ENCODE measurements at regions not wholly inside any gene's neighbourhood (a gene's known extent, or its start where the extent isn't known, plus 50 kb on each side); places are given as distances from the start of the nearest gene placed in this dataset.

- H3K4me1 ChIP-seq, result no peaks in the 10 kb centered on the region
- intact Hi-C loops (cut with DNase I), result no loop called here
- no peak for TF ChIP-seq POLR2A (IDR thresholded peaks at IDR 0.05)
- no peak for TF ChIP-seq POLR2AphosphoS5 (IDR thresholded peaks at IDR 0.05; ENCODE audit: insufficient read depth in 1 of 2, low read depth in 1 of 2)
- TF ChIP-seq, protein P1, sequence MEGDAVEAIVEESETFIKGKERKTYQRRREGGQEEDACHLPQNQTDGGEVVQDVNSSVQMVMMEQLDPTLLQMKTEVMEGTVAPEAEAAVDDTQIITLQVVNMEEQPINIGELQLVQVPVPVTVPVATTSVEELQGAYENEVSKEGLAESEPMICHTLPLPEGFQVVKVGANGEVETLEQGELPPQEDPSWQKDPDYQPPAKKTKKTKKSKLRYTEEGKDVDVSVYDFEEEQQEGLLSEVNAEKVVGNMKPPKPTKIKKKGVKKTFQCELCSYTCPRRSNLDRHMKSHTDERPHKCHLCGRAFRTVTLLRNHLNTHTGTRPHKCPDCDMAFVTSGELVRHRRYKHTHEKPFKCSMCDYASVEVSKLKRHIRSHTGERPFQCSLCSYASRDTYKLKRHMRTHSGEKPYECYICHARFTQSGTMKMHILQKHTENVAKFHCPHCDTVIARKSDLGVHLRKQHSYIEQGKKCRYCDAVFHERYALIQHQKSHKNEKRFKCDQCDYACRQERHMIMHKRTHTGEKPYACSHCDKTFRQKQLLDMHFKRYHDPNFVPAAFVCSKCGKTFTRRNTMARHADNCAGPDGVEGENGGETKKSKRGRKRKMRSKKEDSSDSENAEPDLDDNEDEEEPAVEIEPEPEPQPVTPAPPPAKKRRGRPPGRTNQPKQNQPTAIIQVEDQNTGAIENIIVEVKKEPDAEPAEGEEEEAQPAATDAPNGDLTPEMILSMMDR (IDR thresholded peaks at IDR 0.05), result no peak
- H3K9me3 ChIP-seq, result no peaks in the 10 kb centered on the region
- H3K27me3 ChIP-seq, result no peaks in the 10 kb centered on the region
- no peaks in the 10 kb centered on the region for H3K36me3 ChIP-seq
- no peak overlapping the region for H3K4me3 ChIP-seq
- DNase-seq (ENCODE audit: extremely low spot score in 2 of 2), result no peak
- no peak overlapping the region for H3K27ac ChIP-seq
Measured at GRCh38 chrX:124518885-124519284, 172.5 kb downstream of the SH2D1A start.

DNA sequence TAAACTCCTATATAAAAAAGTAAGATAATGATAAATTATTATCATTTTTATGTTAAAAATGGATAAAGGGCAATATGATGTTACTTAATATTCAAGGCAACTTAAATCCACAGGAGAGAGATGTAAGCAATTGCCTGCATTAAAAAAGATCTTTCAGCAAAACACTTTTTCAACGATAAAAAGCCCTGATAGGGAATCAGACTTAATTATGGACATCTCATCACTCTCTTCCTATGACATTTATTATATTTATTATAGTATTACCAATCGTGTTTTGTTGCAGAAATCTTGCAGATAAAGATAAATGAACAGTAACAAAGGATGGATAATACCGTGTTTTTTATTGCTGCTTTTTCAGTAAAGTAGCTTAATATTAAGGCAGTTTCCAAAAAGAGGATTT lies 178.5 kb downstream of the SH2D1A start:
- no peak overlapping the region for H3K4me3 ChIP-seq
- no peaks in the 10 kb centered on the region for H3K27me3 ChIP-seq
- no peak for TF ChIP-seq POLR2A (IDR thresholded peaks at IDR 0.05)
- TF ChIP-seq, protein P1 (IDR thresholded peaks at IDR 0.05), result no peak
- no peak for TF ChIP-seq POLR2AphosphoS5 (IDR thresholded peaks at IDR 0.05; ENCODE audit: insufficient read depth in 1 of 2, low read depth in 1 of 2)
- no peaks in the 10 kb centered on the region for H3K4me1 ChIP-seq
- H3K36me3 ChIP-seq, result no peaks in the 10 kb centered on the region
- DNase-seq (ENCODE audit: extremely low spot score in 2 of 2), result no peak
- intact Hi-C loops (cut with DNase I), result no loop called here
- H3K27ac ChIP-seq, result no peak overlapping the region
- no peaks in the 10 kb centered on the region for H3K9me3 ChIP-seq

DNA sequence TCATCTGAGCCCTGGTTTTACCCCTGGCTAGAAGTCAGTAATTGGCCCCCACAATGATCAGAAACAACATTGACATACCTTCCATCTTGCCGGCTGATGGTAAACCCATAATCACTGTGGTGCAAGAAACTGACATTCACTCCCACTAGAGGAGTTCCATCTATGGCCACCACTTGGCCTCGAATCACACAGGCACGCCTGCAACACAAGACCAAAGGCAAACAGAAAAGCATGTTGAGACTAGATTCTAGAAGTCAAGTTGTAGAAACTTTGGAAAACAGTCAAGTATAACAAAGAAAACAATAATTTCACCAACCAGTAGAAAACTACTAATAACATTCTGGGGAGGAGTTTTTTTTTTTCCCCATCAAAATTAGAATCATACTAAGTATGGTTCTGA lies 183.4 kb downstream of the SH2D1A start:
- Histone ChIP-seq H3K27ac (no peak overlapping the region), H3K4me3 (no peak overlapping the region), H3K36me3 (no peaks in the 10 kb centered on the region), H3K4me1 (no peaks in the 10 kb centered on the region), H3K9me3 (no peaks in the 10 kb centered on the region), H3K27me3 (no peaks in the 10 kb centered on the region)
- TF ChIP-seq POLR2AphosphoS5 (IDR thresholded peaks at IDR 0.05; ENCODE audit: insufficient read depth in 1 of 2, low read depth in 1 of 2) (no peak), POLR2A (IDR thresholded peaks at IDR 0.05) (no peak)
- TF ChIP-seq, protein P1 (IDR thresholded peaks at IDR 0.05), result no peak
- no peak for DNase-seq (ENCODE audit: extremely low spot score in 2 of 2)
- intact Hi-C loops (cut with DNase I), result no loop called here

GRCh38 chrX:124530803-124531202 lies 184.4 kb downstream of the SH2D1A start:
- DNase-seq (ENCODE audit: extremely low spot score in 2 of 2), result no peak
- Histone ChIP-seq H3K36me3 (no peaks in the 10 kb centered on the region), H3K4me3 (no peak overlapping the region), H3K27ac (no peak overlapping the region), H3K4me1 (no peaks in the 10 kb centered on the region), H3K27me3 (no peaks in the 10 kb centered on the region), H3K9me3 (no peaks in the 10 kb centered on the region)
- intact Hi-C loops (cut with DNase I), result no loop called here
- TF ChIP-seq POLR2A (IDR thresholded peaks at IDR 0.05) (no peak), POLR2AphosphoS5 (IDR thresholded peaks at IDR 0.05; ENCODE audit: insufficient read depth in 1 of 2, low read depth in 1 of 2) (no peak)
- TF ChIP-seq, protein P1 (IDR thresholded peaks at IDR 0.05), result no peak

- DNase-seq (ENCODE audit: extremely low spot score in 2 of 2), result no peak
- intact Hi-C loops (cut with DNase I), result no loop called here
- TF ChIP-seq POLR2A (IDR thresholded peaks at IDR 0.05), result no peak
- Histone ChIP-seq H3K4me3 (no peak overlapping the region), H3K27me3 (no peaks in the 10 kb centered on the region), H3K4me1 (no peaks in the 10 kb centered on the region), H3K36me3 (no peaks in the 10 kb centered on the region), H3K9me3 (no peaks in the 10 kb centered on the region), H3K27ac (no peak overlapping the region)
Measured at GRCh38 chrX:124534536-124534935, 188.2 kb downstream of the SH2D1A start.

DNA sequence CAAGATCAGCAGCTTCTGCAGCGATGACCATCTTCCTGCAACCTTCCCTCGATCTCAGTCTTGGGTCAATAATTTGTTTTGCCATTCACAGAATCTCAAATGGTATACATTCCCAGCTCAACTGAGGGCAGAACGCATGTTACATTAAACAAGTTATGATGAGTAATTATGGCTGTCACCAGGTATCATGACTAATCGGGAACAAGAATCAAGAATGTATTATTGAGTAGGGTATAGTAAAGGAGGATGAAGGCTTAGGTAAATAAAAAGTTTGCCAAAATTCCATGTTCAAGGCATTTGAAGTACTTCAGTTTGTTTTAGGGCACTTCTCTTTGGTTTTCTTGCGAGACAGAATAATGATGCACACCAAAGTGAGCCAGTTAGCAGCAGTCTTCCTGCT lies 194.1 kb downstream of the SH2D1A start:
- Histone ChIP-seq H3K4me1 (no peaks in the 10 kb centered on the region), H3K4me3 (no peak overlapping the region), H3K36me3 (no peaks in the 10 kb centered on the region), H3K9me3 (no peaks in the 10 kb centered on the region), H3K27ac (no peak overlapping the region), H3K27me3 (no peaks in the 10 kb centered on the region)
- intact Hi-C loops (cut with DNase I), result no loop called here
- TF ChIP-seq, protein P1 (IDR thresholded peaks at IDR 0.05), result no peak
- TF ChIP-seq POLR2AphosphoS5 (IDR thresholded peaks at IDR 0.05; ENCODE audit: insufficient read depth in 1 of 2, low read depth in 1 of 2) (no peak), POLR2A (IDR thresholded peaks at IDR 0.05) (no peak)
- DNase-seq (ENCODE audit: extremely low spot score in 2 of 2), result no peak

Measured in vagina (tissue), 2 donors.